ENCODE measurements at regions not wholly inside any gene's neighbourhood (a gene's known extent, or its start where the extent isn't known, plus 50 kb on each side); places are given as distances from the start of the nearest gene placed in this dataset.

GRCh38 chrX:124209792-124210576 lies 122.5 kb upstream of the TEX13D start:
- Mint-ChIP-seq H3K4me1 (ENCODE audit: unreplicated experiment) (no peaks in the 10 kb centered on the region), H3K9me3 (ENCODE audit: unreplicated experiment) (no peaks in the 10 kb centered on the region), H3K27me3 (ENCODE audit: unreplicated experiment) (no peaks in the 10 kb centered on the region), H3K27ac (ENCODE audit: unreplicated experiment) (no peak overlapping the region), H3K36me3 (ENCODE audit: low read depth, unreplicated experiment) (no peaks in the 10 kb centered on the region), H3K4me3 (ENCODE audit: unreplicated experiment) (no peak overlapping the region)
- no peak for DNase-seq (ENCODE audit: low spot score)
- TF ChIP-seq CTCF (IDR thresholded peaks at IDR 0.05; ENCODE audit: unreplicated experiment): no peak

GRCh38 chrX:124211312-124211942 lies 121.0 kb upstream of the TEX13D start:
- no peak overlapping the region for H3K27ac Mint-ChIP-seq (ENCODE audit: unreplicated experiment)
- H3K27me3 Mint-ChIP-seq (ENCODE audit: unreplicated experiment): peaks cover under 1% of the 10 kb centered on the region
- H3K9me3 Mint-ChIP-seq (ENCODE audit: unreplicated experiment): no peaks in the 10 kb centered on the region
- DNase-seq (ENCODE audit: low spot score): peak; percentile 9
- TF ChIP-seq CTCF (IDR thresholded peaks at IDR 0.05; ENCODE audit: unreplicated experiment): peak; percentile 28
- H3K4me1 Mint-ChIP-seq (ENCODE audit: unreplicated experiment): peaks cover 2% of the 10 kb centered on the region
- no peak overlapping the region for H3K4me3 Mint-ChIP-seq (ENCODE audit: unreplicated experiment)
- no peaks in the 10 kb centered on the region for H3K36me3 Mint-ChIP-seq (ENCODE audit: low read depth, unreplicated experiment)

DNA sequence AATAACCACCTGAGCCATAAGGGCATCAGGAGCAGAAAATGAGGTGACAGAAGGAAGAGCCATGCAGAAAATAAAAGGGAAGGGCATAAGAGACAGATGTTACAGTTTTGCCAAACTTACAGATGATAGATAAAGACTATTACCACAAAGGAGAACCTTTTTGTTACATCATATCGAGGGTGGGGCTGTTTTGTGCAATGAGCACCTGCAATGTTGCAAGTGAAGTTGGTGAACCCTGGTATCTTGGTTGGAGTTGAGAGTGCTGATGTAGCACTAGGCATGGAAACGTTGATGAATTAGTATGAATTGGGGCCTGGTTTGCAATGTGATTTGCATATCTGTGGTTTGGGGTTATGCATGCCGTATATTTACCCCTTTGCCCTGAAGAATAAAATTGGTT lies 119.8 kb upstream of the TEX13D start:
- Mint-ChIP-seq H3K36me3 (ENCODE audit: low read depth, unreplicated experiment) (no peaks in the 10 kb centered on the region), H3K4me3 (ENCODE audit: unreplicated experiment) (no peak overlapping the region), H3K27ac (ENCODE audit: unreplicated experiment) (no peak overlapping the region), H3K27me3 (ENCODE audit: unreplicated experiment) (peaks cover 2% of the 10 kb centered on the region), H3K4me1 (ENCODE audit: unreplicated experiment) (peaks cover 10% of the 10 kb centered on the region), H3K9me3 (ENCODE audit: unreplicated experiment) (no peaks in the 10 kb centered on the region)
- TF ChIP-seq CTCF (IDR thresholded peaks at IDR 0.05; ENCODE audit: unreplicated experiment): no peak
- DNase-seq (ENCODE audit: low spot score): no peak

GRCh38 chrX:124215786-124216185 lies 116.7 kb upstream of the TEX13D start:
- no peaks in the 10 kb centered on the region for H3K9me3 Mint-ChIP-seq (ENCODE audit: unreplicated experiment)
- H3K4me1 Mint-ChIP-seq (ENCODE audit: unreplicated experiment): peaks cover 31% of the 10 kb centered on the region
- DNase-seq (ENCODE audit: low spot score): no peak
- H3K27me3 Mint-ChIP-seq (ENCODE audit: unreplicated experiment): peaks cover 4% of the 10 kb centered on the region
- no peak for TF ChIP-seq CTCF (IDR thresholded peaks at IDR 0.05; ENCODE audit: unreplicated experiment)
- no peak overlapping the region for H3K27ac Mint-ChIP-seq (ENCODE audit: unreplicated experiment)
- H3K4me3 Mint-ChIP-seq (ENCODE audit: unreplicated experiment): no peak overlapping the region
- no peaks in the 10 kb centered on the region for H3K36me3 Mint-ChIP-seq (ENCODE audit: low read depth, unreplicated experiment)
